HG03521 (cell line): ENCODE measurements at regions not wholly inside any gene's neighbourhood (a gene's known extent, or its start where the extent isn't known, plus 50 kb on each side); places are given as distances from the start of the nearest gene placed in this dataset.

ENCODE experiments used
- ATAC-seq: cut with Tn5 transposase; IDR thresholded peaks from one replicate; pipeline ENCODE4 v1.9.1; 2021; ENCODE audit warnings: mild to moderate bottlenecking, moderate library complexity; ENCODE audit not compliant: unreplicated experiment

DNA sequence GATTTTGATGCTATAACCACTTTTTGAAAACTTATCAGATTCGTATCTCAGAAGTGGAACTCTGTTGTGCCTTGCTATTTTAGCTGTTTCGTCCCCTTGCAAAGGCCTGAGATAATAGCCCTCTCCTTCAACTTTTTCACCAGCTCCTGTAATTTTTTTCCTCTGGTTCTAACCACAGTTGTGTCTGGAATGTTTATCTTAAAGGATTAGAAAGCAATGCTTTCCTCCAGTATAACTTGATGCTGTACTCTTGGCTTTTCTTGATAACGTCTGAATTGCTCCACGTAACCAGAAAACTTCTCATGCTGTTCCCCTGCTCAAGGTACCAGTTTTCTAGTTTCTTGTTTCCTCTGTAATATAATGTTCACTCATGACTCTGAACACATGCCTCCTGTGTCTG is 209.4 kb downstream of the DTWD2 start:
- ATAC-seq: no peak

GRCh38 chr5:118777189-118777736 is 211.1 kb downstream of the DTWD2 start:
- no peak for ATAC-seq

- ATAC-seq: no peak
These were observed 211.6 kb downstream of the DTWD2 start for GRCh38 chr5:118776755-118777154.

DNA sequence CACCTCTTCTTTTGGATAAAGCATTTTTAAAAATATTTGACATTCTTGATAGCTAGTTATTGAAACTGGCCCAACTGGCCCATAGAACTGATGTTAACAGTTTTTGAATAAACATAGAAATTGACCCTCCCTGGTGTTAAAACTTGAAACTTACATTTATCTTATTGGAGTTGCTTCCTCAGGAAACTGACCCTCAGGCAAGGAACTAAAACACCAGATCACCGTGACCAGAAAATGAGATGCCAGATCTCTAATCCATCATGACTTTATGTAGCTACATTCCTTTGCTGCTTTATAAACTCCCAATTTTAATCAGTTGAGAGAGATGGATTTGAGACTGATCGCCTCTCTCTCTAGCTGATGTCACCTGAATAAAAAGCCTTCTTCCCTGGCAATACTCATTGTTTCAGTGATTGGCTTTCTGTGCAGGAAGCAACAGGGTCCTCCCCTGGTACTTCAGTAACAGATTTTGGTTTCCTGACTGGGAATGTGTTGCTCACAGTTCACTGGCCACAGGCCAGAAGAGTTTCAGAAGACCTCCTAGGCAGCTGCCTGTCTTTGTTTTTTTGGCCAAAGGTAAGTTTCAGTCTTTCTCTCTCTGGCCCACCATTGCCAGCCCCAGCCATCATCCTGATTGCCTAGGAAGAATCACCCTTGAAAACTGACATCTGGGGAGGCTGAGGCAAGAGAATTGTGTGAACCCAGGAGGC is 212.4 kb downstream of the DTWD2 start:
- ATAC-seq: no peak

DNA sequence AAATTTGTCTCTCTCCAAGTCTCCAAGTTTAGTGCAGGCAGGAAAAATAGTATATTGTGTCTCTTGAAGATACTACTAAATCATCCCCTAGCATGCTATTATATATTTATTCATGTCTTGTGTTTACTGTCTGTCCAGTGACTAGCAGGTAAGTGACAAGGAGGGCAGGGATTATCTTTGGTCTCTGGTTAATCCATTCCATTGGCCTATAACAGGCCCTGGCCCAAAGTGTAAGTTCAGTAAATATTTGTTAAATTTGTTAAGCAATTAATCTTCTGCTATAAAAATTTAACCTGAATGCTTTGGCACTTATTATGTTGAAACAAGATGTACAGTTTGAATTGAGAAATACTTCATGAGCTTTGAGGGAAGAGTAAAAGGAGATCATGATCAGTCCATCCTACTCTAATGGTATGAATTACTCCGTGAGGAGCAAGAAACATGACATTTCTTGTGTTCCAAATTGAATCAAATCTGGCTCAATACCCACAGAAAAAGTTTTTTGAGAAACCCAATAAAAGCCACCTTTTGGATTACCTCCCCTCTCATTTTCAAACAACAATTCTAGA is 219.7 kb downstream of the DTWD2 start:
- ATAC-seq: no peak

GRCh38 chr5:118762291-118762690 is 226.1 kb downstream of the DTWD2 start:
- ATAC-seq: no peak

DNA sequence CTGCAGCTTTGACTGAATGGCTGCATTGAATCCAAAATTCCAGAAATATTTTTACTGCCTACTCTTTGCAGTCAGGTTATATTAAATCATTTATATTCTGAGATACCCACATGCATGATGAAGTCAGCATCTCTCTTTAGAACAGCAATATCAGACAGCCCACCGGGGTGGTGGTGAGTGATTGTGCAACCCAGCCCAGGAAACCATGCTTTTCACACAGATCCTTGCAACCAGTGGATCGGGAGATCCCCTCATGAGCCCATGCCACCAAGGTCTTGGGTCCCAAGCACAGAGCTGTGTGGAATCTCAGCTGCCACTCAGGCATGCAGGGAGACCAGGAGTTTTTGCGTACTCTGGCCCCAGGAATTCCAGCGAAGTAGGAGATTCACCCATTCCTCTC is 226.5 kb downstream of the DTWD2 start:
- ATAC-seq: no peak

GRCh38 chr5:118752969-118753368 is 235.4 kb downstream of the DTWD2 start:
- no peak for ATAC-seq

- ATAC-seq: no peak
These were observed 252.0 kb downstream of the DTWD2 start for GRCh38 chr5:118736396-118736795.

- ATAC-seq: no peak
These were observed 255.0 kb downstream of the DTWD2 start for GRCh38 chr5:118733394-118733793.

- ATAC-seq: no peak
These were observed 260.2 kb downstream of the DTWD2 start for GRCh38 chr5:118728191-118728590.

- ATAC-seq: no peak
These were observed 261.5 kb downstream of the DTWD2 start for GRCh38 chr5:118726891-118727290.

DNA sequence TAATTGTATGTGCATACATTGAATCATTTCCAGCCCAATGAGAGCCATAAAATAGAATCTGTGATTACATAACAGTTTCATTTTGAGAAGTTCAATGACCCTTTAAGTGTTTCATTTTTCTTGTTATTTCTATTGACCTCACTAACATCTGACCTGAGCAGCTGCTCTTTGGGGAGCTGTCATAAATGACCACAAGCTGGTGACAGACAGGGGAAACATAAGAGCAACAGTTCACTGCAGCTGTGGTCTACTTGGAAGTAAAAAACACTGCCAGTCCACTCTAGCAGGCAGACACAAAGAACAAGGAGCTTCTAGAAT is 265.4 kb downstream of the DTWD2 start:
- ATAC-seq: peak; percentile 80

DNA sequence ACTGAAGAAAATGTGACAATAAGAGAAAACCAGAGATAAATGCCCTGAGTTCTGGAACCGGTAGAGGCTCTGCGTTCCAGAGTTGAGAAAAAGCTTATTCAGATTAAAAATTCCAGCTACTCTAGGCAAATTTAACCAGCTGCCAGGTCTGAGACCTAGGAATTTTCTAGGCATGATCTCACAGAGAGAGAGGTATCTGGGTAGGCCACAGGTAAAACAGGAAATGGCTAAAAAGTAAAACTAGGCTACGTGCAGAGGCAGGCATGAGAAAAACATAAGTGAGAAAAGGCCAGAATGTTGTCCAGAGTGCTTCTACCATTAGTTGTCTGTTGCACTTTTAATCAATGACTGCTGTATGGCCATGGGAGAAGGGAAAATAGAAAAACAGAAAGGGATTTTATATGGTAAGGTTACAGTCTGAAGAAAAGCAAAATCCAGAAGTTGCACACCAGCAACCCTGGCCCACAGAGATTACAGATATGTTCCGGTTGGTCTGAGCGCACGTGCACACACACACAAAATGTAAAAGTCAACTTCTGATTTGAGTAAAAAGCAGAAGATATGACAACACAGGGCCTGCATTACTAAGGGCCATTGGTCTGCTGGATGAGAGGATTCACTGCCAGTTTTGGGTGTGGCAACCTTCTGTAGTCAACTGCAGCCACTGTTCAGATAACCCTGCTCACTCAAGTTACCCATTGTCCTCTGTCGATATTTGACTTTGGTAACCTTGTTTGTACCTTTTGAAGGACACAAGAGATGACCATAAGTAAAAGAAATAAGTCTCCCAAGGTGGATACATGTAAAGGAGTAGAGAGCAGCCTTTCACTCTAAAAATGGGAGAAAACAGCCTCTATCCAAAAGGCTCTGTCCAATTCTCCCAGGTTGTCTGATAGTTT is 266.0 kb downstream of the DTWD2 start:
- ATAC-seq: peak; percentile 35

DNA sequence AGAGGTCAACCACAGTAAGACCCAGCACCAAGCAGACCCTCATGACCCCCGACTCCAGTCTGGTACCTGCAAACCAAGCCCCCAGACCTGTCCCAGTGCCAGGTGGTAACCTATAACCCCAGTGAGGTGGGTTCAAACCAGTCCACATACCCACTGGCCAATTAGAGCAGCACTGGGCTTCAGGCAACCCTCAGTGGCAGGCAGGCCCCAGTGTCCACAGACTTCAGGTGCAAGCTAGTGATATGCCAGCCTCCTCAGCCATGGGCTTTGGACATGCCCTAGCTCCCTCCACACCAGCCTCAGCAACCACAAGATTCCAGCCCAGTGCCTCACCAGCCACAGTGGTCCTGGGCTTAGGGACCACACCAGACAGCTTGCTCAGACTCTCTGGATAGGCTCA is 276.6 kb downstream of the DTWD2 start:
- ATAC-seq: no peak

DNA sequence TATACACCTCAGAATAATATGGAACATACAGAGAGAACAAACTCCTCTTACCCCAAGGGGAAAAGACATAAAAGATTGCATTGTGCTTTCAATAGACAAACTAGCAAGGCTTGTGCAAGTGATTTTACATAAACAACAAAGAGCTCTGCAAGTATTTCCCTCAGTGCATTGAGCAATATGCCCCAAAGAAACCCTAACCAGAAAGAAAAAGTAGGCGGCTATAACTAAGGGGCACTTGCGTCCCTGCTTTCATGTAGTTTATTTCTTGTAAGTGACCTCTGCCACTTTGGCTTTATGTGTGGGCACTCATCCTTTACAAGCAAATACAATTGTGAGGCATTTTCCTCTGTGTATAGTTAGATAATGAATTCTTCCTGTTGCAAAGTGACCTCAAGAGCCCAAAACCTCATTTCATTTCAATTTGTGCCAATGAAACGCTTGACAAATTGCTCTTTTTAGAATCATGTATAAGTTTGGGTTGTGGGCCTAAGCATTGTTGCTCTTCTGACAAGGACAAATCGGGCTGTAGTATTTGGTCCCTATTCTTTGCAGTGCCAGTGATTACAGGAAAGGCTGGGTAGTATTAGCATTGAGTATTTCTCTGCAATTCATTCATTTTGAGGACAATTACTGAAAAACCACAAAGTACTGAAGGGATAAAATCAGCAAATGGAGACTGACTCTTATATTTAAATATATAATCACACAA is 282.2 kb downstream of the DTWD2 start:
- no peak for ATAC-seq

GRCh38 chr5:118703241-118703640 is 285.1 kb downstream of the DTWD2 start:
- ATAC-seq: no peak

- no peak for ATAC-seq
These were observed 286.6 kb downstream of the DTWD2 start for GRCh38 chr5:118701791-118702190.

GRCh38 chr5:118700510-118700909 is 287.8 kb downstream of the DTWD2 start:
- ATAC-seq: no peak

DNA sequence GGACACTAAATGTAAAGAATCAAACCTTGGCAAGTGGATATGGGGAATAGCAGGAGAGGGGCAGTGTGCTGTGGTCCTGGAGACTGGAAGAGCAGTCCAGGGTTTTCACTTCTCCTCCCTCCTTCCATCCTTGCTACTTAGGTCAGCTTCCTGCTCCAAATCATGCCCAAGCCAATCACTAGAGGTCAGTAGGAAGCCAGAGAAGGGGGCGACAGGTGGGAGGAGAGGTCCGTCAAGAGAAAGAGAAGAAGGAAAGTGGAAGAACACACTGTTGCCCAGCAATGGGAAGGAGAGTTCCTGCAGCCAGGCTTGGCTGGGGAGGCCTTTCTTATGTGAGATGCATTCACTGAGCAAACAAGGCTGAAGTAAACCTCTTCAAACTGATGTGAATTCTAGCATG is 289.6 kb downstream of the DTWD2 start:
- no peak for ATAC-seq

- ATAC-seq: no peak
These were observed 292.3 kb downstream of the DTWD2 start for GRCh38 chr5:118696076-118696475.
